ENCODE measurements at regions not wholly inside any gene's neighbourhood (a gene's known extent, or its start where the extent isn't known, plus 50 kb on each side); places are given as distances from the start of the nearest gene placed in this dataset.
"Not testable (repeated sequence)": the region's sequence is repeated elsewhere in the genome, so short reads cannot be mapped to it uniquely, and the experiment has no call there.

- DNase-seq (ENCODE audit: low read depth, low spot score): no peak
- H3K4me3 ChIP-seq (ENCODE audit: low read length): no peak overlapping the region
Observed at GRCh38 chr10:21463436-21463835, 62.0 kb downstream of the SKIDA1 start.

GRCh38 chr10:21458126-21458871, 67.2 kb downstream of the SKIDA1 start:
- H3K4me3 ChIP-seq (ENCODE audit: low read length): no peak overlapping the region
- DNase-seq (ENCODE audit: low read depth, low spot score): no peak

GRCh38 chr10:21456160-21456559, 69.3 kb downstream of the SKIDA1 start:
- no peak overlapping the region for H3K4me3 ChIP-seq (ENCODE audit: low read length)
- no peak for DNase-seq (ENCODE audit: low read depth, low spot score)

GRCh38 chr10:21452203-21452602, 73.3 kb downstream of the SKIDA1 start:
- no peak overlapping the region for H3K4me3 ChIP-seq (ENCODE audit: low read length)
- no peak for DNase-seq (ENCODE audit: low read depth, low spot score)

- no peak overlapping the region for H3K4me3 ChIP-seq (ENCODE audit: low read length)
- DNase-seq (ENCODE audit: low read depth, low spot score): no peak
Observed at GRCh38 chr10:21449288-21449966, 76.1 kb downstream of the SKIDA1 start.

- DNase-seq (ENCODE audit: low read depth, low spot score): no peak
- H3K4me3 ChIP-seq (ENCODE audit: low read length): no peak overlapping the region
Observed at GRCh38 chr10:21445163-21445562, 80.3 kb downstream of the SKIDA1 start.

- H3K4me3 ChIP-seq (ENCODE audit: low read length): no peak overlapping the region
- no peak for DNase-seq (ENCODE audit: low read depth, low spot score)
Observed at GRCh38 chr10:21441625-21442024, 83.9 kb downstream of the SKIDA1 start.

- DNase-seq (ENCODE audit: low read depth, low spot score); H3K4me3 ChIP-seq (ENCODE audit: low read length): not testable (repeated sequence)
Observed at GRCh38 chr10:21438914-21439313, 86.6 kb downstream of the SKIDA1 start.

GRCh38 chr10:21437770-21438382, 87.6 kb downstream of the SKIDA1 start:
- H3K4me3 ChIP-seq (ENCODE audit: low read length): no peak overlapping the region
- no peak for DNase-seq (ENCODE audit: low read depth, low spot score)

GRCh38 chr10:21432266-21432665, 93.2 kb downstream of the SKIDA1 start:
- DNase-seq (ENCODE audit: low read depth, low spot score): no peak
- no peak overlapping the region for H3K4me3 ChIP-seq (ENCODE audit: low read length)

- DNase-seq (ENCODE audit: low read depth, low spot score): no peak
- no peak overlapping the region for H3K4me3 ChIP-seq (ENCODE audit: low read length)
Observed at GRCh38 chr10:21431799-21432198, 93.7 kb downstream of the SKIDA1 start.

- no peak for DNase-seq (ENCODE audit: low read depth, low spot score)
- no peak overlapping the region for H3K4me3 ChIP-seq (ENCODE audit: low read length)
Observed at GRCh38 chr10:21427804-21428481, 97.5 kb downstream of the SKIDA1 start.

GRCh38 chr10:21424459-21424861, 101.0 kb downstream of the SKIDA1 start:
- no peak for DNase-seq (ENCODE audit: low read depth, low spot score)
- H3K4me3 ChIP-seq (ENCODE audit: low read length): no peak overlapping the region

GRCh38 chr10:21423850-21424249, 101.6 kb downstream of the SKIDA1 start:
- no peak for DNase-seq (ENCODE audit: low read depth, low spot score)
- H3K4me3 ChIP-seq (ENCODE audit: low read length): no peak overlapping the region

GRCh38 chr10:21423338-21423737, 102.1 kb downstream of the SKIDA1 start:
- no peak overlapping the region for H3K4me3 ChIP-seq (ENCODE audit: low read length)
- DNase-seq (ENCODE audit: low read depth, low spot score): no peak

- H3K4me3 ChIP-seq (ENCODE audit: low read length): no peak overlapping the region
- DNase-seq (ENCODE audit: low read depth, low spot score): no peak
Observed at GRCh38 chr10:21421794-21422193, 103.7 kb downstream of the SKIDA1 start.

- H3K4me3 ChIP-seq (ENCODE audit: low read length): no peak overlapping the region
- no peak for DNase-seq (ENCODE audit: low read depth, low spot score)
Observed at GRCh38 chr10:21421016-21421415, 104.5 kb downstream of the SKIDA1 start.

- H3K4me3 ChIP-seq (ENCODE audit: low read length); DNase-seq (ENCODE audit: low read depth, low spot score): not testable (repeated sequence)
Observed at GRCh38 chr10:21418981-21419576, 106.4 kb downstream of the SKIDA1 start.

GRCh38 chr10:21417172-21417712, 108.2 kb downstream of the SKIDA1 start:
- DNase-seq (ENCODE audit: low read depth, low spot score): no peak
- no peak overlapping the region for H3K4me3 ChIP-seq (ENCODE audit: low read length)

Data from Jurkat, Clone E6-1 (cell line).